ENCODE measurements at regions not wholly inside any gene's neighbourhood (a gene's known extent, or its start where the extent isn't known, plus 50 kb on each side); places are given as distances from the start of the nearest gene placed in this dataset.
"Not testable (repeated sequence)": the region's sequence is repeated elsewhere in the genome, so short reads cannot be mapped to it uniquely, and the experiment has no call there.

DNA sequence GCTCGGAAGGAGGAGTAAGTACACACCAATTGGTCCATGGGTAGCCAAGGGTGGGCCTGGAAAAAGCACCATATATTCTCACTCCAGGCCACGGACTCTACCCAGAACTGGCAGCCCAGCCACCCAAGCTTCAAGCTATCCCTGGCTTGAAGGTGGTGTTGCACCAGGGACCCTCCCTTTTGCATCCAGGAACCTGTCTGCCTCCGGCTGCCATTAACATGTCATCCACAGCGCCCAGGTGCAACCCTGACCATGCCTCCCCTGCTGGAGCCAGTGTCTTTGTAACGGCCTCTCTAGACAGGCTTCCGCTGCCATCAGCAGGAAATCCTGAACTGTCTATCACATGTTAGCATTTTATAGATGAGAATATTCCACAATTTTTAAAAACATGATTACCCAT, 2158.5 kb upstream of the RAG2 start:
- H3K36me3 ChIP-seq: no peaks in the 10 kb centered on the region
- intact Hi-C loops (cut with micrococcal nuclease): no loop called here
- no peak overlapping the region for H3K27ac ChIP-seq (replicated peaks)
- peaks cover 4% of the 10 kb centered on the region for H3K9me3 ChIP-seq (replicated peaks)
- no peak overlapping the region for H3K4me3 ChIP-seq
- TF ChIP-seq CTCF (IDR thresholded peaks at IDR 0.05; ENCODE audit: borderline replicate concordance): no peak
- no peaks in the 10 kb centered on the region for H3K4me1 ChIP-seq
- no peaks in the 10 kb centered on the region for H3K27me3 ChIP-seq (ENCODE audit: low read depth)
- DNase-seq: no peak

GRCh38 chr11:38751421-38751820, 2153.4 kb upstream of the RAG2 start:
- Histone ChIP-seq H3K27me3 (ENCODE audit: low read depth) (no peaks in the 10 kb centered on the region), H3K27ac (replicated peaks) (no peak overlapping the region), H3K4me1 (no peaks in the 10 kb centered on the region), H3K36me3 (no peaks in the 10 kb centered on the region), H3K9me3 (replicated peaks) (peaks cover 4% of the 10 kb centered on the region), H3K4me3 (no peak overlapping the region)
- DNase-seq: no peak
- no peak for TF ChIP-seq CTCF (IDR thresholded peaks at IDR 0.05; ENCODE audit: borderline replicate concordance)
- intact Hi-C loops (cut with micrococcal nuclease): no loop called here

DNA sequence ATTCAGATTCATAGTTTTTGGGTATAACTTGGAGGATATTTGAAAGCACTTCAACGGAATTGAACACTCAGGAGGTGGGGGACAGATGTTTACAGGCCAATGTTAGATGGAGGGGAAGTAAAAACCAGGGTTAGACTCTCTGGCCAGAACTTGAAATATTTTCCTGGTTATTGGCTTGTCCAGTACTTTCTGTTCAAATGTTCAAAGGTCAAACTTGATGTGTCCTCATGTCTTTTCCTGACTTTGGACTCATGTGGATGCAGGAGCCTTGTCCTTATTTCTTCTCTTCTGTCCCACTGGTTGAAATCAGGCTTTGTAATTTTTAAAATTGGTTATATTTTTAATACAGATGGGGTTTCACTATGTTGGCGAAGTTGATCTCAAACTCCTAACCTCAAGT, 2148.5 kb upstream of the RAG2 start:
- DNase-seq; H3K27me3 ChIP-seq (ENCODE audit: low read depth); H3K4me3 ChIP-seq; H3K36me3 ChIP-seq; H3K9me3 ChIP-seq (replicated peaks); intact Hi-C loops (cut with micrococcal nuclease); H3K4me1 ChIP-seq; H3K27ac ChIP-seq (replicated peaks): not testable (repeated sequence)

DNA sequence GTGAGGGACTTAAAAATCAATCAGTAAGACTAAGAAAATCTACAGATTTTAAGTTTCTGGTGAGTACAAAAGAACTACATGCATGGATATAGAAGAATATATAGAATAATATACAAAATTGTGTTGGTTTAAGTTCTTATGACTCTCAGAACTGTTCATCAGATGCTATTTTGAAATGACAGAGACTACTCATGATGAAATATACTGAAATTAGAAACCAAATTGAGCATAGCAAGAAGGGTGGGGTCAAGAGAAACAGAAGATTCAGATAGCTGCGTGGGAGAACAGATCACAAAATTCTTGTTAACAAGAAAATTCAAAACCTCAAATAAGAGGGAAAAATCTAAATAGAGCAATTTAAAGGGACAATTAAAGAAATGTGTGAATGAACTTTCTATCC, 2125.3 kb upstream of the RAG2 start:
- Histone ChIP-seq H3K4me3 (no peak overlapping the region), H3K4me1 (no peaks in the 10 kb centered on the region), H3K9me3 (replicated peaks) (peaks cover 18% of the 10 kb centered on the region), H3K36me3 (no peaks in the 10 kb centered on the region), H3K27me3 (ENCODE audit: low read depth) (no peaks in the 10 kb centered on the region), H3K27ac (replicated peaks) (no peak overlapping the region)
- no peak for DNase-seq
- no peak for TF ChIP-seq CTCF (IDR thresholded peaks at IDR 0.05; ENCODE audit: borderline replicate concordance)
- intact Hi-C loops (cut with micrococcal nuclease): no loop called here

DNA sequence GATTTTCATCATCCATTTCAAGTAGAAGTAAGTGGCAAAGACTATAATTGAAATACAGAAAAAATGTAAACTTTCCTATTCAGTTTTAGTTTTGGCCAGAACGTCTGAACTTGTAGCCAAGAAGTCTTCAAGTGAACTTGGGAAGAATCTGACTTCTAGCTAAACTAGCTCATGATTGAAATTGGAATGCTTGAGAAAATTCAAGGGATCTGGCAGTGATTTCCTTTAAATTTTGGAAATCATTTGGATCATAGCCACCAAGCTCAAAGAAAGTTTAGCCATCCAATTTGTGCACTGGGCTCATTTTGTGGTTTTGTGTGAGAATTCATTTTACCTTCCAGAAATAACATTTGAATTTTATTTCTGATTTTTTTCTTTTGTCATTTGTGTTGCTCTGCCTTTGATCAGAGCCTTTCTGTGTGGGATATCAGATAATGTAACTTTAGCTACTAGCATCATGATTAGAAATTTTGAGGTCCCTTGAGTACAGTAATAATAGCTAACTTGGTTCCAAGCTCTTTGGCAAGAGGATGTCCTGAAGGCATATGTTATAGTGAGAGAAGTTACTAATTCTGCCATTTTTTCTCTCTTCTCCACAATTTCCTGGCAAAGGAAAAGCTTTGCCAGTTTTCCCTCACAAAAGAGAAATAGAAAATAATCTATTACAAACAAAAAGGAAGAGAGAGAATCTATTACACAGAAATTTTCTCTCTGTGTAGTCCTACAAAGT, 2123.7 kb upstream of the RAG2 start:
- Histone ChIP-seq H3K36me3 (no peaks in the 10 kb centered on the region), H3K9me3 (replicated peaks) (peaks cover 17% of the 10 kb centered on the region), H3K27me3 (ENCODE audit: low read depth) (no peaks in the 10 kb centered on the region), H3K27ac (replicated peaks) (no peak overlapping the region), H3K4me3 (no peak overlapping the region), H3K4me1 (no peaks in the 10 kb centered on the region)
- TF ChIP-seq CTCF (IDR thresholded peaks at IDR 0.05; ENCODE audit: borderline replicate concordance): no peak
- no peak for DNase-seq
- intact Hi-C loops (cut with micrococcal nuclease): no loop called here

GRCh38 chr11:38718659-38719058, 2120.6 kb upstream of the RAG2 start:
- no peaks in the 10 kb centered on the region for H3K4me1 ChIP-seq
- intact Hi-C loops (cut with micrococcal nuclease): no loop called here
- H3K36me3 ChIP-seq: no peaks in the 10 kb centered on the region
- H3K27ac ChIP-seq (replicated peaks): no peak overlapping the region
- no peak overlapping the region for H3K4me3 ChIP-seq
- no peak for TF ChIP-seq CTCF (IDR thresholded peaks at IDR 0.05; ENCODE audit: borderline replicate concordance)
- no peak for DNase-seq
- no peaks in the 10 kb centered on the region for H3K27me3 ChIP-seq (ENCODE audit: low read depth)
- no peaks in the 10 kb centered on the region for H3K9me3 ChIP-seq (replicated peaks)

All from left ventricle myocardium inferior (tissue), 1 donor.